Activated CD8-positive, alpha-beta memory T cell treated with anti-CD3 and anti-CD28 coated beads, Interleukin-2, amount 50 U/mL, for 48 hours (primary cell): ENCODE measurements at regions not wholly inside any gene's neighbourhood (a gene's known extent, or its start where the extent isn't known, plus 50 kb on each side); places are given as distances from the start of the nearest gene placed in this dataset.
"Not testable (repeated sequence)": the region's sequence is repeated elsewhere in the genome, so short reads cannot be mapped to it uniquely, and the experiment has no call there.

Source experiments
- DNase-seq: peaks from one replicate; pipeline ENCODE4 v3.0.0-alpha.2; 2020

DNA sequence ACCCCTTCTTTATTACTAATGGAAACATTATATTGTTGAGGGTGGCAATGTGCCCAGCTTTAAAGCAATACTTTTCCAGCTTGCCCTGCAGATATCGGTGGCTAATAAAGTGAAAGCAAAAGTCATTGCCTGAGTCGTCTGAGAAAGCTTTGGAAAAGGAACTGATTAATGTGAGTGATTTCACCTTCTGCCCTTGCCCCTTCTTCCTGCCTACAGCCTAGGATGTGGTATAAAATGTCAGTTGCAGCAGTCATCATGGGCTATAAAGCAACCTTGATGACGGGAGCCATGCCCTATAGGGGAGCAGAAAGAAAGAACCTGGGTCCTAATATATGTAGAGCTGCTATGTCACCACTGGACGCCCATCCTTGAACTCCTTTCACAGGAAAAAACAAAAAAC, 132.4 kb upstream of the USP9X start:
- no peak for DNase-seq

DNA sequence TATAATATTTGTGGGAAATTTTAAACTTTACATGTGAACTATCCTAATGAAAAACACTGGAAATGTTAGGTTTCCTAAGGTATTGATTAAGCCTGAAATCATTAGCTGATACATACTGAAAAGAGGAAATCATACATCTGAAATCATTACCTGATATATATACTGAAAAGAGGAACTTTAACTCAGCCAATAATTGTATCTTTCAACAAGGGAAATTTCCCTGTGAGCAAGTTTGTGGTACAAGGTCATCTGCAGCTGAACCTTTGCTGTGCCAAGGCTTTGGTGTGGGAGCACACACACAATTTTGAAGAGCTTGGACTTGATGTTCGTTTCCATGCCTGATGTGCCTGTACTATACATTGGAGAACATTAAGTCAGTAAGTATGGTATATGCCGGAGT, 131.9 kb upstream of the USP9X start:
- DNase-seq = no peak

DNA sequence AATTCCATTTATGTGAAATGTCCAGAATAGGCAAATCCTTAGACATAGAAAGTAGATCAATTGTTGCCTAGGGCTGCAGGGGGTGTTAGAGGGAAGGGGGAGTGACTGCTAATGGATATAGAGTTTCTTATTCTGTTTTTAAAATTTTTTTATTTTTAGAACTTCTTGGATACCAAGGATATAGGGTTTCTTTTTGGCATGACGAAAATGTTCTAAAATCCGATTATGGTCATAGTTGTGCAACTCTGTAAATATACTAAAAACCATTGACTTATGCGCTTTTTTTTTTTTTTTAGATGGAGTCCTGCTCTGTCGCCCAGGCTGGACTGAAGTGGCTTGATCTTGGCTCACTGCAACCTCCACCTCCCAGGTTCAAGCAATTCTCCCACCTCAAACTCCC, 125.2 kb upstream of the USP9X start:
- no peak for DNase-seq

DNA sequence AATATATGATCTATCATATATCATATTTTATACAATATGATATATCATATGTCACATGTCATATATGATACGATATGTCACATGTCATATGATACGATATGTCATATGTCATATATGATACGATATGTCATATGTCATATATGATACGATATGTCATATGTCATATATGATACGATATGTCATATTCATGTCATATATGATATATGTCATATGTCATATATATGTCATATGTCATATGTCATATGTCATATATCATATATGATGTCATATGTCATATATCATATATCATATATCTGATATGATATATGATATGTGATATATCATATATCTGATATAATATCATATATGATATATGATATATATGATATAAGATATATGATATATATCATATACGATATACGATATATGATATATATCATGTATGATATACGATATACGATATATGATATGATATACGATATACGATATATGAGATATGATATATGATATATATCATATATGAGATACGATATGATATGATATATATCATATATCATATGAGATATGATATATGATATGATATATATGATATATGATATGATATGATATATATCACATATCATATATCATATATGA, 122.3 kb upstream of the USP9X start:
- no peak for DNase-seq

DNA sequence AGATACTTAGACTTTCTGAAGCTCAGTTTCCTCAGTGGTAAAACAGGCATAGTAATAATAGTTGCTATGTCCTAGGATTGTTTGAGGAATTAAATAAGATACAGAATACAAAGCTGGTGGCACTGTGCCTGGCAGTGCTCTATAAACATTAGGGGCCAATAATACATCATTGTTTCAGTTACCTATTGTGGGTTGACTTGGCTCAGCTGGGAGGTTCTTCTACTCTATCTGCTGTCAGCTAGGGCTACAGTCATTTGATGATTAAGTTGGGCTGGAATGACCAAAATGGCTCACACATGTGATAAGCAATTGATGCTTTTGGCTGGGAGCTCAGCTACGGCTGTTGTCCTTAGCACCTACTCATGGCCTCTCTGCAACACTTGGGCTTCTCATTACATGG, 121.2 kb upstream of the USP9X start:
- DNase-seq = no peak

DNA sequence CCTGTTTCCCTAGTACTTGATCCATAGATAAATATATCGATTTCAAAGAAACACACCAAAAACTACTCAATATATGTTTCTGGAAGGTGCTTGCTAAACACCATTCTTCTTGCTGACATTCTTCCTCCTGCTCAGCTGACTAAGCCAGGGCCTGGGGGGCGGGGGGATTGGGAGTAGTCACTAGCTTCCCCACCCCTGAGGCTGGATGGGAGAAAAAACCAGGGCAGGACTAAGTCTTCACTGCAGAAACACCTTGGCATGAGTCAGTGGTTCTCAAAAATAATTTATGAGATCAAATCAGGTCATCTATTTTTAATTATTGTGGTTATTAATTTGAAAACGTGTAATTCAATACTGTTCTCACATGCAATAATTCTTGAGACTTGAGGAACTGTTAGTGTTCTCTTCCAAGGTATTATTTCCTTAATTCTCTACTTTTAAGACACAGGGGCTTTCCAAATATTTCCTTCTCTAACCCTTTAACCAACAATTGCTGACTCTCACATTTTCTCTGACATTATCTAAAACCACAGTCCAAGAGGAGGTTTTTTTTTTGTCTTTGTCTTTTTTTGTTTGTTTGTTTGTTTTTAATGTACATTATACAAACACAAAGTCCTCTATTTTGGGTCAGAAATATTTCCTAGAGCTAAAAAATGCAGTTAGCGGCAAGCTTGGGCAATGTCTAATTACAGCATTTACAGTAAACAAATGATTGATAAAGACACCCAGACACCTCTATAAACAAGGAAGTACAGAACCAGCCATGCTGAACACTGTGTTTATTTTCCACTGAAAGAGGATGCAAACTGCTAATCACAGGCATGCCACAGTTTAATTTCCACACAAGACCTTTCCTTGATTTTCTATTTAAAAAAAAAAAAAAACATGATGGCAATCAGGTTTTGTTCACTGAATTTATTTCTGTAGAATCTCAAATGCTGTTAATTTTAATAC, 120.3 kb upstream of the USP9X start:
- DNase-seq = no peak

DNA sequence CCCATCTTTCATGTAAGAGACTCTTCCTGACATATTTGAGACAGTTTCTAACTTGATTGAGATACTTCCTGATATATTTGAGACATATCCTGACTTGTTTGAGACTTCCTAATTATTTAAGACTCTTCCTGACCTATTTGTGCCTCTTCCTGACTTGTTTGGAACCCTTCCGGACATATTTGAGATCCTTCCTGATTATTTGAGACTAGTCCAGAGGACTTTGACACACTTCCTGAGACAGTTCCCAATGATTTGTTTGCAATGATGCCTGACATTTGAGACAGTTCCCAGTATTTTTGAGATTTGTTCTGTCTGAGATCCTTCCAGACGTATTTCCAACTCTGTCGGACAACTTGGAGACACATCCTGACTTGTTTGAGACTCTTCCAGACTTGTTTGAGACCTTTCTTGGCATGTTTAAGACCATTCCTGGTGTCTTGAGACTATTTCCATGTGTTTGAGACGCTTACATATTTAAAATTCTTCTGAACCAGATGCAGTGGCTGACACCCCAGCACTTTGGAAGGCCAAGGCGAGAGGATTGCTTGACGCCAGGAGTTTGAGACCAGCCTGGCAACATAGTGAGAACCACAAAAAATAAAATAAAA, 118.9 kb upstream of the USP9X start:
- DNase-seq = no peak

DNA sequence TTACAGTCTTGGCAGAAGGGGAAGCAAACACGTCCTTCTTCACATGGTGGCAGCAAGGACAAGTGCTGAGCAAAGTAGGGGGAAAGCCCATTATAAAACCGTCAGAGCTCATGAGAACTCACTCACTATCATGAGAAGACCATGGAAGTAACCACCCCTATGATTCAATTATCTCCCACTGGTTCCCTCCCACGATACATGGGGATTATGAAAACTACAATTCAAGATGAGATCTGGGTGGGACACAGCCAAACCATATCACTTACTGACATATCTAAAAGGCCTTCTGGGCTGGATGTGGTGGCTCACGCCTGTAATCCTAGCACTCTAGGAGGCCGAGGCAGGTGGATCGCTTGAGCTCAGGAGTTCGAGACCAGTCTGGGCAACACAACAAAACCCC, 117.1 kb upstream of the USP9X start:
- DNase-seq = no peak

DNA sequence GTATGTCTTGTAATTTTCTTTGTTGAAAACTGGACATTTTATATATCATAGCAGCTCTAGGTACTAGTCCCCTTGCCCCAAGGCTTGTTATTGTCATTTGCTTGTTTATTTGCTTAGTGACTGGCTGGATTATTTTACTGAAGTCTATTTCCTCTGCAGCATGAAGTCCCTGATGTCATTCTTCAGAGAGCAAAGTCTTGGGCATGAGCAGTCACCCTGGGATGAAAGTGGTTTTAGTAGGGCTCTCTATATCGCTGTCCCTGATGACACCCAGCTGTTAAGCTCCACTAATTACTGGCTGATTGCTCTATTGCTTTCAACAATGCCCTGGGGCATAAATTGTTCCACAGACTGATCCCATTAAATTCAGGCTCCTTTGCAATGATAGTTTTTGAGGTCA, 113.5 kb upstream of the USP9X start:
- DNase-seq = no peak

DNA sequence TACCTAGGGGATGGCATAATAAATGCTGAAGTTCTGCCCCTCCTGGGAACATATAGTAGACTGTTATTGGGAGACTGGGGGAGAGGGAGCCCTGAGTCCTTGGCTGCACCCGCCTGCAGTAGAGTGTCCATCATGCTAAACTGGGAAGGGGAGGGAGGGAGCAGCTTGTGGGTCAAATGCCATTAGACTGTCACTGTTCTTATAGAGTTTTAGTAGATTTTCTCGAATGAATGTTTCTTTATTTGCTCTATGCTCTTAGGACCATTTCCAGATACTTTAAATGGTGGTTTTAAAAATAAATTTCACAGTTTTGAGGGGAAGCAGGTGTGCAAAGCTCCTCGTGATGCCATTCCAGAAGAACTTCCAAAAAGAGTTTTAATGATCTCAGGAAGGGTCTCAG, 111.6 kb upstream of the USP9X start:
- DNase-seq = no peak

DNA sequence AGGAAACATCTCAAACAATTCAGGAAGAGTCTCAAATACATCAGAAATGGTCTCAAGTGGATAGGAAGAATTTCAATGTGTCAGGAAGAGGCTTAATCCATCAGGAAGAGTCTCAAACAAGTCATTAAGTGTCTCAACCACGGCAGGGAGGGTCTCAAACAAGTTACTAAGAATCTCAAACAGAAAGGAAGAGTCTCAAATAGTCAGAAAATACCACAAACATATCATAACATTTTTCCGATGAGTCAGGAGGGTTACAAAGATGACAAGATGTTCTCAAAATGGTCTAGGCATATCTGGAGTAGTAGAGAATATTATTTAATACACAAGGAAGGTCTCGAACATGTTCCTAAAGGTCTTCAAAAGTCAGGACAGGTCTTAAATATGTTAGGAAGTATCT, 109.3 kb upstream of the USP9X start:
- DNase-seq = no peak

DNA sequence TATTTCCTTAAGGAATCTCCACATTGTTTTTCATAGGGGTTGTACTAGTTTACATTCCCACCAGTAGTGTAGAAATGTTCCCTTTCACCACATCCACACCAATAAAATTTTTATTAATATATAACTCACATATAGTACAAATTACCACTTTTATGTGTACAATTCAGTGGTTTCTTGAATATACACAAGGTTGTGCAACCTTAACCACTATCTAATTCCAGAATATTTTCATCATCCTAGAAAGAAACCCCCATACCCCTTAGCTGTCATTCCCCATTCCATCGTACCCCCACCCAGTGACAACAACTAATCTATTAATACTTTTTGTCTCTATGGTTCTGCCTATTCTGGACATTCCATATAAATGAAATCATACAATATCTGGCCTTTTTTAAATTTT, 108.3 kb upstream of the USP9X start:
- no peak for DNase-seq

DNA sequence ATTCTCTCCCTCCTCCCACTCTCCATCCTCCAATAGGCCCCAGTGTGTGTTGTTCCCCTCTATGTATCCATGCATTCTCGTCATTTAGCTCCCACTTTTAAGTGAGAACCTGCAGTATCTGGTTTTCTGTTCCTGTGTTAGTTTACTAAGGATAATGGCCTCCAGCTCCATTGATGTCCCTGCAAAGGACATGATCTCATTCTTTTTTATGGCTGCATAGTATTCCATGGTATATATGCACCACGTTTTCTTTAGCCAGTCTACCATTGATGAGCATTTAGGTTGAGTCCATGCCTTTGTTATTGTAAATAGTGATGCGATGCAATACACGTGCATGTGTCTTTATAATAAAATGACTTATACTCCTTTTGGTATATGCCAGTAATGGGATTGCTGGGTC, 100.3 kb upstream of the USP9X start:
- no peak for DNase-seq

DNA sequence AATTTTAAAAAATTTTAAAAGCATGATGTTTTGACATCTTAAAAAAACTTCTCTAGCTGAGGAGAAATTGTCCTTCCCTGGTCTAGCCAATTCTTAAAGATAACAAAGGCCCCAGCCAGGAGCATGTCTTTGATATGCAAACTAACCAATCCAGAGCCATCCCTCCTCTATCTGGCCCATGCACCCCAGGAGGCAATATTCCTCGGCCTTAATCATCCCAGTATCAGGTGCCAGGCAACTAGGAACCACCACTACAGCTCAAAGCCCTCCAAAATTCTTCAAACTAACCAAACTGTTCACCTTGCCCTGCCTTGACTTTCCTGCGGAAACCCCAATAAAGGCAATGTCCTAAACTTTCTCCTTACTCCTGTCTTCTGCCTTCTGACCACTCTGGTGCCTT, 97.8 kb upstream of the USP9X start:
- DNase-seq = no peak

DNA sequence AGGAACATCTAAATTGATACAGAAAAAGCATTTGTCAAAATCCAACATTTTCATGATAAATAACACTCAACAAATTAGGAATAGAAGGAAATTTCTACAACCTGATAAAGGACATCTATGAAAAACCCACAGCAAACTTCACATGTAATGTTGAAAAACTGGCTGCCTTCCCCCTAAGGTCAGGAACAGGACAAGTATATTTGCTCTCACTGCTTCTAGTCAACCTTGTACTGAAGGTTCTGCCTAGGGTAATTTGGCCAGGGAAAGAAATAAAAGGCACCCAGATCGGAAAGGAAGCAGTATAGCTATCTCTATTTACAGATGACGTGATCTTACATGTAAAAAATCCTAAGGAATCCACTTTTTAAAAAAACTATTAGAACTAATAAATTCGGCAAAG, 97.1 kb upstream of the USP9X start:
- no peak for DNase-seq

DNA sequence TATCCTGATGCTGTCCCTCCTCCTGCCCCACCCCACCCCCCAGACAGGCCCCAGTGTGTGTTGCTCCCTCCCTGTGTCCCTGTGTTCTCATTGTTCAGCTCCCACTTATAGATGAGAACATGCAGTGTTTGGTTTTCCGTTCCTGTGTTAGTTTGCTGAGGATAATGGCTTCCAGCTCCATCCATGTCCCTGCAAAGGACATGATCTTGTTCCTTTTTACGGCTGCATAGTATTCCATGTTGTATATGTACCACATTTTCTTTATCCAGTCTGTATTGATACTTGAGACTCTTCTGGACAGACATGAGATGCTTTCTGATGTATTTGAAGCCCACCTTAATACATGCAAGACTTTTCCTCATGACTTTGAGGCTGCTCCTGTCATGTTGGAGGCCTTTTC, 91.8 kb upstream of the USP9X start:
- DNase-seq = not testable (repeated sequence)

DNA sequence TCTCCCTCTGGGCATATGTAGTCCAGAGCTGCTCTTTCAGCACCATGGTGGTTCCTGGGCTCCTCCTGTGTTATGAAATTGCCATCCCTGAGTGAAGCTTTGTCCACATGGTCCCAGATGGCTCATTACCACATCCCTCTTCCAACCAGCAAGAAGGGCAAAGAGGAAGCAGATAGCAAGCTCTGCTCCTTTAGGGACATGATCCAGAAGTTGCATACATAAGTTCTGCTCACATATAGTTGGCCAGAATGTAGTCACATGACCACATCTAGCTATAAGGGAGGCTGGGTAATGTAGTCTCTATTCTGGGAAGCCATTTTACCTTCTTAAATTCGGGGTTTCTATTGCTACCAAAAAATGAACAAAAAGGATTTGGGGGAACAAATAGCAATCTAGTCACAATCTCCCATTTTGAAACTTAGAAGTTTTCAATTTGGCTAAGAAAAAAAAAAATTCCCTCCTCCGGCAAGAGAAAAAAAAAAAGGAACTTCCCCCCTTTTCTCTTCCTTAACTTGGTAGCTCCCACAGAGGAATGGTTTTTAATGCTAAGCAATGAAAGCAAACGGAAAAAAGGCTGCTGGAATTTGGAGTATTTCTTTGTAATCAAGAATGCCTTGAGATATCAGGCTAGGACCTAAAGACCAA, 88.2 kb upstream of the USP9X start:
- DNase-seq = no peak

DNA sequence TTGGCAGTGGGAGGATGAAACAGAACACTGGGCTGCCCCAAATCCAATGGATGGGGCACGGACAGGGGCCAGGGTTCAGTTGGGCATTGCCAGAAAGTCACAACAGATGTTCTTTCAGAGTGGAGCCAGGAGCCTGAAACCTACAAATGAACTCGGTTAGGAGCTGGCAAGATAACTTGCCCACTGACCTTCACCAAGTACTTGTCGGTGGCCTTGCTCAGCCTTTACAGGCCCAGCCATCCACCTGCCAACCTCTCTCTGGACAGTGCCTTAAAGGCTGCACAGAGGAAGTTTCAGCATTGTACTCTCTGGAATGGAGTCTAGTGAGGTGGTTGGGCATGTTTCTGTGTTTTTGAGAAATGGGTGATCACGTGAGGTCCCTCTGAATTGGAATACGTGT, 87.1 kb upstream of the USP9X start:
- DNase-seq = no peak

DNA sequence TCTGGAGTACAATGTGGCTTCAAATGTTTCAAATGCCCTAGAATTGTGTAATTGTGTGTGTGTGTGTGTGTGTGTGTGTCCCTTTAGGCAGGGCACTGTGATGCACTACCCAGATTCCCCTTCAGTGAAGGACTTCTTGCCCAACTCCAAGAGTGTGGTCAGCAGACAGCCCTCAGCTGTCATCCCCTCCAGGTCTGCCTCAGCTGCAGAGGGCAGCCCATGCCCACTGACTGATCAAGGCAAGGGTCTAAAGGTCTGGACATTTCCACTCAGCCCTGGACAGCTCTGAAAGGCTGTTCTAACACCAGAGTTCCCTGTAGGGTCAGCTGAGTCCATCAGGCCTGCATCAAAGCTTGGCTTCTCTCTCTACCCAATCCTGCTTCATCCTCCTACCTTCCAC, 83.9 kb upstream of the USP9X start:
- DNase-seq = no peak

DNA sequence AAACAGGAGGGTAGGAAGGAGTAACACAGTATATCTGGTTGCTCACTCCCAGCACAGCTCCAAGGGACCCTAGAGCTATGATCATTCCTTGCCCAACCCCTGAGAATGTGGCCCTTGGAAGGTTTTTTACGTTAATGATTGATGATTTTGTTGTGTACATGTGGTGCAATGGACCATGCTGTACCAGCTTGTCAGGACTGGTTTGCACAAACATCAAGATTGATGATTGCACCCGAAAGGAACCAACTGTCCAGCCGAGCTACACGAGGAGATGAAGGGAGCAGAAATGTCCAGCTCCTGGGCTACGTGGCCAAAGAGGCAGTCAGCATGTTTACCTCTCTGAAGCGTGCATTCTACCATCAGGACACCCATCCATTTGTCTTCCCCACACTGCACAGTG, 83.2 kb upstream of the USP9X start:
- no peak for DNase-seq

DNA sequence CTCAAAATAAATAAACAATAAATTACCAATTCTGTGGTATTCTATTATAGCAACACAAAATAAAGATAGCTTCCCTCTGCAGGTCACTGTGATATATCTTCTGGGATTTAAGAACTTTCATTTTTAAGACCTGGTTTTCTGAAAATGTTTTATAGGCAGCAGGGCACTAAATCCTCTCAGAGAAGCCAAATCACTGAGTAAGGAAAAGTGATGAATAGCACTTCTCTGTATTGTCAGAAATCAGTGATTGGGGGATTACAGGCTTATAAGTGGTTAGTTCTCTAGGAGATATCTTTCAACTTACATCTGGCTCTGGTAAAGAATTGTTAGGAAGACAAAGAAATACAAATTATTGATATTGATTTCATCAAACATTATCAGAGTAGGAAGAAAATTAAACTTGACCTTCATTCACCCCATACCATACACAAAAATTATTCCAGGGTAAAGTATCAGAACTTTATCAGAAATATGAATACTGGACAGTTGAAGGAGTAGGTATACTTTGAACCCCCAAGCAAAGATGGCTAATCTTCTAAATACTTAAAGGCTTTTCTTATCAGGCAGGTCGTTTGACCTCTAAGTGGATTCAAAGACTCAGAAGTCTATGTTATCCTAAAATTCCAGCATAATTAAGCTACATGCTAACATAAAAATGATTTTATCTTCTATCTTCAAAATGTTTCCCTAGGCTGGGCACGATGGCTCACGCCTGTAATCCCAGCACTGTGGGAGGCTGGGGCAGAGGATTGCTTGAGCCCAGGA, 81.6 kb upstream of the USP9X start:
- DNase-seq = no peak

DNA sequence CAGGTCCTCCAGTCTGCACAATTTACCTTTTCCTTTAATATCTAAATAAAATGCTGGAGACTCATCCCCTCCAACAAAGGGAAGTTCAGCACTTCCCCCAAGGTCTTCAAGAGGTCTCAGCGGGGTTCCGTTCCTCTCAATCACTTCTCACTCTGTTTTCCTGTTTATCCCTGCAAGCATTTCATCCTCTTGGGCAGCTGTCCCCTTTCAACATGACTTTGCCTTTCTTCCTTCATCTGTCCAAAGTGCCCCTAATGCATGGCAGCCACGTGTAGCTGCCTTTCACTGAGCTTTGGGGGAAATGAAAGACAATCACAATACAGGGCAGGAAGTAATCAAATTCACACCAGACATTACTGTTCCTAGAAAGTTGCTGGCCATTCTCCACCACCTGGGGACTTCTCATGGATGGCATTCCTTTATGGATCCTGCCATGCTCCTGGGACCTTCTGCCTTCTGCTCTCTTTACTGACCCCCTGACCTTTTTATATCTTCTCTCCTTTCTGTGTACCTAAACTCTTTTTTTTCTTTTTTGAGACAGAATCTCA, 79.7 kb upstream of the USP9X start:
- no peak for DNase-seq
